B cell (primary cell): ENCODE measurements at regions not wholly inside any gene's neighbourhood (a gene's known extent, or its start where the extent isn't known, plus 50 kb on each side); places are given as distances from the start of the nearest gene placed in this dataset.

Source experiments
- ATAC-seq: fragments of 200-7000 bp; cut with Tn5 transposase; one replicate; pipeline ENCODE4 v1.10.0; 2021; ENCODE audit warnings: low read depth, mild to moderate bottlenecking, moderate number of reproducible peaks, moderate library complexity
- CTCF ChIA-PET: fragments of 350-600 bp; sonication (Branson Sonifier 250); formaldehyde crosslinking; loops from one replicate; lab custom pipeline; 2021; ENCODE audit warnings: antibody characterized with exemption, inconsistent platforms; lab: Charles Lee
- POLR2A ChIA-PET: fragments of 350-600 bp; sonication (Branson Sonifier 250); formaldehyde crosslinking; loops from one replicate; lab custom pipeline; 2021; ENCODE audit warnings: antibody characterized with exemption; lab: Charles Lee
- DNase-seq: peaks from one replicate; pipeline ENCODE4 v3.0.0; 2013
- H2AFZ ChIP-seq: 2 replicates; pipeline ENCODE4 v1.6.1; 2012; ENCODE audit warnings: mild to moderate bottlenecking, low read depth, low read length; ENCODE audit not compliant: insufficient read depth, poor library complexity, severe bottlenecking
- H3K27ac ChIP-seq, 2 donors: 1 replicate in 1 of 2; 2 replicates in 1 of 2; pipeline ENCODE4 v1.5.1; 2012 to 2013; ENCODE audit warnings: low read length in 2 of 2, mild to moderate bottlenecking in 2 of 2, moderate library complexity in 1 of 2
- H3K27me3 ChIP-seq, 4 experiments: fragments of 200-600 bp in 1 of 4; sonication (generic) in 1 of 4; replicated peaks in 1 of 4; 1 replicate in 2 of 4; 2 replicates in 2 of 4; pipeline versions ENCODE4 v1.6.1 to v1.7.0; 2013 to 2016; ENCODE audit warnings: low read length in 3 of 4, mild to moderate bottlenecking in 2 of 4, mixed read lengths in 1 of 4, moderate library complexity in 1 of 4; ENCODE audit not compliant: insufficient read depth in 4 of 4, control insufficient read depth in 3 of 4; ENCODE audit errors: control extremely low read depth in 1 of 4
- H3K36me3 ChIP-seq, 2 experiments: replicated peaks in 1 of 2; 1 replicate in 1 of 2; 2 replicates in 1 of 2; pipeline versions ENCODE4 v1.6.1 to v1.7.1; 2013; ENCODE audit warnings: low read length in 1 of 2; ENCODE audit not compliant: insufficient read depth in 2 of 2, control insufficient read depth in 1 of 2; ENCODE audit errors: control extremely low read depth in 1 of 2, extremely low read depth in 1 of 2
- H3K4me1 ChIP-seq, 2 donors: fragments of 200-600 bp in 1 of 2; sonication (generic) in 1 of 2; 1 replicate in 1 of 2; 2 replicates in 1 of 2; pipeline versions ENCODE4 v1.5.1 to v1.6.1; 2013 to 2017; ENCODE audit warnings: low read length in 2 of 2; ENCODE audit not compliant: control insufficient read depth in 2 of 2, insufficient read depth in 2 of 2
- H3K4me2 ChIP-seq: replicated peaks from 2 replicates; pipeline ENCODE3; 2012; ENCODE audit warnings: mild to moderate bottlenecking, low read depth, low read length; ENCODE audit not compliant: poor library complexity, severe bottlenecking
- H3K4me3 ChIP-seq, 5 experiments: fragments of 200-600 bp in 1 of 5; sonication (generic) in 1 of 5; 1 replicate in 3 of 5; 2 replicates in 2 of 5; pipeline versions ENCODE4 v1.5.1 to v1.7.0; 2011 to 2016; ENCODE audit warnings: low read length in 4 of 5, mild to moderate bottlenecking in 4 of 5, low read depth in 2 of 5, control low read depth in 1 of 5, moderate library complexity in 1 of 5; ENCODE audit not compliant: insufficient read depth in 1 of 5; ENCODE audit errors: control extremely low read depth in 1 of 5, extremely low read depth in 1 of 5
- H3K79me2 ChIP-seq: fragments of 200-600 bp; sonication (generic); one replicate; pipeline ENCODE4 v1.6.0; 2016; ENCODE audit warnings: low read length; ENCODE audit not compliant: control insufficient read depth, insufficient read depth
- H3K9ac ChIP-seq: fragments of 200-600 bp; sonication (generic); 2 replicates; pipeline ENCODE4 v1.6.1; 2017; ENCODE audit warnings: mild to moderate bottlenecking, low read length, moderate library complexity
- H3K9me3 ChIP-seq, 3 donors: one replicate each; pipeline versions ENCODE4 v1.6.1 to v1.7.1; 2013; ENCODE audit warnings: low read length in 2 of 3; ENCODE audit not compliant: control insufficient read depth in 2 of 3, insufficient read depth in 1 of 3; ENCODE audit errors: control extremely low read depth in 1 of 3
- H4K20me1 ChIP-seq: 2 replicates; pipeline ENCODE4 v1.6.0; 2012; ENCODE audit warnings: mild to moderate bottlenecking, low read length; ENCODE audit not compliant: insufficient read depth, control insufficient read depth, poor library complexity, severe bottlenecking
- H3K27ac Mint-ChIP-seq: one replicate; pipeline ENCODE4 v1.8.0; 2021; ENCODE audit warnings: mixed read lengths
- H3K27me3 Mint-ChIP-seq: one replicate; pipeline ENCODE4 v1.8.0; 2021; ENCODE audit warnings: mixed read lengths
- H3K4me1 Mint-ChIP-seq: one replicate; pipeline ENCODE4 v1.8.0; 2021; ENCODE audit warnings: mixed read lengths
- H3K4me3 Mint-ChIP-seq: one replicate; pipeline ENCODE4 v1.8.0; 2021; ENCODE audit warnings: mixed read lengths
- H3K9me3 Mint-ChIP-seq: one replicate; pipeline ENCODE4 v1.8.0; 2022; ENCODE audit warnings: mixed read lengths; ENCODE audit not compliant: insufficient read depth
- EZH2 ChIP-seq: IDR thresholded peaks from 2 replicates; pipeline ENCODE4 v1.6.1; 2012; ENCODE audit warnings: borderline replicate concordance, low read depth, mild to moderate bottlenecking, moderate library complexity, low read length; ENCODE audit not compliant: insufficient read depth, poor library complexity, severe bottlenecking
- WGBS: methylation state at CpG from one replicate; pipeline ENCODE4 v1.1.5; 2013; ENCODE audit warnings: missing lambda C conversion rate; ENCODE audit not compliant: insufficient coverage; 5-methylcytosine and 5-hydroxymethylcytosine counted together
- intact Hi-C: fragments of 100-400 bp; cut with micrococcal nuclease; formaldehyde crosslinking; loops from one replicate; pipeline ENCODE4 v1.10.0; 2022
- TF ChIP-seq, protein P1 (sequence below): fragments of 200-600 bp; IDR thresholded peaks from one replicate; pipeline ENCODE4 v1.8.0; 2022; ENCODE audit warnings: antibody characterized with exemption, mild to moderate bottlenecking

- Mint-ChIP-seq H3K4me1 (peaks cover 64% of the 10 kb centered on the region), H3K4me3 (peak overlapping the region; percentile 40), H3K9me3 (no peaks in the 10 kb centered on the region), H3K27ac (peak overlapping the region; percentile 69), H3K27me3 (no peaks in the 10 kb centered on the region)
- Histone ChIP-seq H2AFZ (no peak overlapping the region), H4K20me1 (no peaks in the 10 kb centered on the region), H3K27me3 (no peaks in the 10 kb centered on the region), H3K4me1 (peaks cover 56% of the 10 kb centered on the region in 2 donors), H3K4me3 (peak overlapping the region in 1 of 5 experiments; percentile 16), H3K4me2 (peak overlapping the region; percentile 51), H3K9me3 (no peaks in the 10 kb centered on the region), H3K27ac (peak overlapping the region; percentile 57 to 69), H3K36me3 (no peaks in the 10 kb centered on the region), H3K79me2 (peaks cover 14% of the 10 kb centered on the region), H3K9ac (no peak overlapping the region)
- CTCF ChIA-PET = interaction anchor here (0.9 to 4.8 kb wide), 10 partner anchors 8 to 78 kb away, joined by 4 to 37 read pairs (median 8); no protein-coding TSS in a partner anchor
- 43% methylated on average over 1 of the region's 6 CpGs for WGBS
- intact Hi-C loops = loop anchor here (1.0 to 5.0 kb wide), 5 partner anchors 8 to 78 kb away; no protein-coding TSS in a partner anchor
- DNase-seq (no peak), ATAC-seq (no peak)
- POLR2A ChIA-PET = interaction anchor here (0.9 to 5.1 kb wide), 5 partner anchors 10 to 17 kb away, joined by 3 to 28 read pairs (median 8); no protein-coding TSS in a partner anchor
- no peak for TF ChIP-seq EZH2
- TF ChIP-seq, protein P1, sequence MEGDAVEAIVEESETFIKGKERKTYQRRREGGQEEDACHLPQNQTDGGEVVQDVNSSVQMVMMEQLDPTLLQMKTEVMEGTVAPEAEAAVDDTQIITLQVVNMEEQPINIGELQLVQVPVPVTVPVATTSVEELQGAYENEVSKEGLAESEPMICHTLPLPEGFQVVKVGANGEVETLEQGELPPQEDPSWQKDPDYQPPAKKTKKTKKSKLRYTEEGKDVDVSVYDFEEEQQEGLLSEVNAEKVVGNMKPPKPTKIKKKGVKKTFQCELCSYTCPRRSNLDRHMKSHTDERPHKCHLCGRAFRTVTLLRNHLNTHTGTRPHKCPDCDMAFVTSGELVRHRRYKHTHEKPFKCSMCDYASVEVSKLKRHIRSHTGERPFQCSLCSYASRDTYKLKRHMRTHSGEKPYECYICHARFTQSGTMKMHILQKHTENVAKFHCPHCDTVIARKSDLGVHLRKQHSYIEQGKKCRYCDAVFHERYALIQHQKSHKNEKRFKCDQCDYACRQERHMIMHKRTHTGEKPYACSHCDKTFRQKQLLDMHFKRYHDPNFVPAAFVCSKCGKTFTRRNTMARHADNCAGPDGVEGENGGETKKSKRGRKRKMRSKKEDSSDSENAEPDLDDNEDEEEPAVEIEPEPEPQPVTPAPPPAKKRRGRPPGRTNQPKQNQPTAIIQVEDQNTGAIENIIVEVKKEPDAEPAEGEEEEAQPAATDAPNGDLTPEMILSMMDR = no peak
These were observed 50.2 kb upstream of the EML4 start for GRCh38 chr2:42118754-42119569.
